ENCODE measurements at regions not wholly inside any gene's neighbourhood (a gene's known extent, or its start where the extent isn't known, plus 50 kb on each side); places are given as distances from the start of the nearest gene placed in this dataset.

DNA sequence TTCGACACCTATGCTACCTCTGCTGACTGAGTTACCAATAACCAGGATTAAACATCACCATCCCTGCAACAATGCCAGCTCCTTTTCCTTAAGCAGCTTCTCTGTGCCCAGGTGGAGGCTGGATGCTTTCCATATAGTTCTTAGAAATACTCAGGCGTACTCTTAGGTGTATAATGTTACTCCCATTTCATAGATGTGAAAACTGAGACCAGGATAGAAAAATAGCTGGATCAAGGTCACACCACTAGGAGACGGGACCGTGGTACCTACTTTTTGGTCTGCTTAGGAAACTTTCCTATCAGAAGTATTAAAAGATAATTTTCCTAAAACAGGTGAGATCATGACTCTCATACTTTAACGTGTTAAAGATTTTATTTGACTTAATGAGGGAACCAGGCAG is 141.7 kb upstream of the RPL38 start:
- TF ChIP-seq, protein P1, sequence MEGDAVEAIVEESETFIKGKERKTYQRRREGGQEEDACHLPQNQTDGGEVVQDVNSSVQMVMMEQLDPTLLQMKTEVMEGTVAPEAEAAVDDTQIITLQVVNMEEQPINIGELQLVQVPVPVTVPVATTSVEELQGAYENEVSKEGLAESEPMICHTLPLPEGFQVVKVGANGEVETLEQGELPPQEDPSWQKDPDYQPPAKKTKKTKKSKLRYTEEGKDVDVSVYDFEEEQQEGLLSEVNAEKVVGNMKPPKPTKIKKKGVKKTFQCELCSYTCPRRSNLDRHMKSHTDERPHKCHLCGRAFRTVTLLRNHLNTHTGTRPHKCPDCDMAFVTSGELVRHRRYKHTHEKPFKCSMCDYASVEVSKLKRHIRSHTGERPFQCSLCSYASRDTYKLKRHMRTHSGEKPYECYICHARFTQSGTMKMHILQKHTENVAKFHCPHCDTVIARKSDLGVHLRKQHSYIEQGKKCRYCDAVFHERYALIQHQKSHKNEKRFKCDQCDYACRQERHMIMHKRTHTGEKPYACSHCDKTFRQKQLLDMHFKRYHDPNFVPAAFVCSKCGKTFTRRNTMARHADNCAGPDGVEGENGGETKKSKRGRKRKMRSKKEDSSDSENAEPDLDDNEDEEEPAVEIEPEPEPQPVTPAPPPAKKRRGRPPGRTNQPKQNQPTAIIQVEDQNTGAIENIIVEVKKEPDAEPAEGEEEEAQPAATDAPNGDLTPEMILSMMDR (IDR thresholded peaks at IDR 0.05), result no peak
- H3K4me3 ChIP-seq, result no peak overlapping the region
- no peaks in the 10 kb centered on the region for H3K4me1 ChIP-seq
- WGBS, 2 donors, result 71 to 77% methylated on average over 5 of the region's 5 CpGs
- DNase-seq (no peak), ATAC-seq (no peak)
- intact Hi-C loops (cut with DNase I), result no loop called here
- H3K27ac ChIP-seq, result no peak overlapping the region
- peaks cover 0 to 5% (median 0%) of the 10 kb centered on the region in 11 donors for H3K9me3 ChIP-seq
- no peaks in the 10 kb centered on the region for H3K36me3 ChIP-seq
- peaks cover 0 to 67% (median 40%) of the 10 kb centered on the region in 7 donors for H3K27me3 ChIP-seq

DNA sequence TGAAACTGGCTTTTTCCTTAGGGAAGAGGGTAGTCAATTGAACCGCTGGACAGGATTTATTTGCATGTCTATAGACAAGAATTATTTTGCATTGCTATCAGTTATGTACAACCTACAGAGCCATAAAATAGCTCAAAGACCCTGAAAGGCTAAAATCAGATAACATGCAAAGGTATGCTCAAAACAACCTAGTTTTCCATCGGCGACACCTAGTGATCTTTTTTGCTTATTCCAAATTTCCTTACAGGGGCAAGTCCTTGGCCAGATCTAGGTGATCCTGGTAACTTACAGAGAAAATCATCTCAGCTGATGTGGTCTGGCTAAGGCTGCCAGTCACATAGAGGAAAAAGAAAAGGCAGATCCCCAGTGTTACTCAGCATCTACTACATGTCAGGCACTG is 141.2 kb upstream of the RPL38 start:
- ATAC-seq, result no peak
- H3K9me3 ChIP-seq, result peaks cover 0 to under 1% (median 0%) of the 10 kb centered on the region in 11 donors
- no peaks in the 10 kb centered on the region for H3K4me1 ChIP-seq
- TF ChIP-seq, protein P1 (IDR thresholded peaks at IDR 0.05), result no peak
- no peak for DNase-seq
- H3K27ac ChIP-seq, result no peak overlapping the region
- intact Hi-C loops (cut with DNase I), result no loop called here
- no peaks in the 10 kb centered on the region for H3K36me3 ChIP-seq
- peaks cover 0 to 64% (median 36%) of the 10 kb centered on the region in 7 donors for H3K27me3 ChIP-seq
- no peak overlapping the region for H3K4me3 ChIP-seq
- WGBS, 2 donors, result 74 to 77% methylated on average over 3 of the region's 3 CpGs

DNA sequence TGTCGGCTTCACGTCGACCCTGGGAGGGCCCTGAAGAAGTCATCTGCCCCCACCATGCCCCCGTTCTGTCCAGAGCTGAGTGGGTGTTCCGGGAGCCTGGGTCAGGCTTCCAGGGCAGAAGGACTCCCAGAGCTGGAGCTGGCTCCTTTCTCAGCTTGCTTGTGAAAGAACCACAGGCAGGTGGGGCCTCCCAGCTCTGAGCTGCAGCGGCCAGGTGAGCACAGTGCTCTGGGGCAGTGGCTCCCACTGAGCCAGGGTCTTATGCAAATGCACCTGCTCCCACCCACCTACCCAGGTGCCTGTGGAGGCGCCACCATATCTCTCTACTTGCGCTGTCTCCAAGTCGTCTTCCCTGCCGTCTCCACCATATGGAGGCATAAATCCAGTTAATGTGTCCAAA is 140.0 kb upstream of the RPL38 start:
- 63 to 66% methylated on average over 10 of the region's 10 CpGs for WGBS, 2 donors
- intact Hi-C loops (cut with DNase I), result no loop called here

DNA sequence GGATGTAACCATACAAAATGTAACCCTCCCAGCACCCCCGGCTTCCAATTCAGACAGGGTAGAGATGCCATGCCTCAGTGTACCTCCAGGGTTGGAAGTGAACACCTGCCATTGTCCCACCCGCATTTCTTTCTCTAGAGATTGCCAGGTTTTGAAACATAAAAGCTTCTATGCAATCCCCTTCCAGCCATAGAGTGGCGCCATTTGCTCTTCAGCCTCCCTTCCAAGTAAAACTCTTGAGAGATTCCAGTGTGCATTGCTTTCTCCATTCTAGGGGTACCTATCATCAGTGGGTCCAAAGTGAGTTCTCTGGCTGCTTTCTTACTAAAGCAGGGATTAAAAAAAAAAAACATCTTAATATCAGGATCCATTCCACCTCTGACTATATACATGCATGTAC is 133.1 kb upstream of the RPL38 start:
- H3K4me3 ChIP-seq, result no peak overlapping the region
- H3K27me3 ChIP-seq, result peaks cover 0 to 16% (median 0%) of the 10 kb centered on the region in 7 donors
- H3K4me1 ChIP-seq, result no peaks in the 10 kb centered on the region
- no peak for DNase-seq
- no peak overlapping the region for H3K27ac ChIP-seq
- intact Hi-C loops (cut with DNase I), result no loop called here
- WGBS, 2 donors, result 79 to 86% methylated on average over 3 of the region's 3 CpGs
- no peaks in the 10 kb centered on the region for H3K36me3 ChIP-seq
- H3K9me3 ChIP-seq, result peaks cover 0 to 46% (median 6%) of the 10 kb centered on the region in 11 donors
- no peak for ATAC-seq
- TF ChIP-seq, protein P1 (IDR thresholded peaks at IDR 0.05), result no peak

More for the DNA sequence above, 140.0 kb upstream of the RPL38 start:
- DNase-seq (no peak), ATAC-seq (no peak)
- Histone ChIP-seq H3K9me3 (no peaks in the 10 kb centered on the region), H3K27ac (no peak overlapping the region), H3K36me3 (no peaks in the 10 kb centered on the region), H3K27me3 (peaks cover 0 to 53% (median 30%) of the 10 kb centered on the region in 7 donors), H3K4me3 (no peak overlapping the region), H3K4me1 (no peaks in the 10 kb centered on the region)
- TF ChIP-seq, protein P1 (IDR thresholded peaks at IDR 0.05), result no peak
